ENCODE measurements at regions not wholly inside any gene's neighbourhood (a gene's known extent, or its start where the extent isn't known, plus 50 kb on each side); places are given as distances from the start of the nearest gene placed in this dataset.

GRCh38 chr10:8374334-8374733 is 319.8 kb downstream of the GATA3 start:
- DNase-seq (ENCODE audit: low read depth in 2 of 3, low spot score in 1 of 3): no peak

DNA sequence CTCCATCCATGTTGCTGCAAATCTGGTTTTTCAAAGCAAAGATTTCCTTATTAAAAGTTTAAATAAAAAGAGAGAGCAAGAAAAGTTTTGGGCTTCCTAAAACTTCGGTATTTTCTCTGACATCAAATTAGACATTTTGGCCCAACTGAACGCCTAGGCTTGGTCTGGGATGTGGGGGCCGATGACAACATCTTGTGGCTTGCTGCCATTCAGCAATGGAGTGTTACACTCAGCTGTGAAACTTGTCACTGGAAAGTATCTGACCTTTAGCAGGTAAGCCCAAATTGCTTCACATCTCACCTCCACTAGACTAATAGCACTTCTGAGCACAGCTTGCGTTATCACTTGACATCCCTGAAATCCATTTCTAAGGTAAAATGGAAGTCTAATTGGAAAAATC is 320.6 kb downstream of the GATA3 start:
- no peak for DNase-seq (ENCODE audit: low read depth in 2 of 3, low spot score in 1 of 3)

- no peak for DNase-seq (ENCODE audit: low read depth in 2 of 3, low spot score in 1 of 3)
These were observed 323.9 kb downstream of the GATA3 start for GRCh38 chr10:8378198-8378983.

DNA sequence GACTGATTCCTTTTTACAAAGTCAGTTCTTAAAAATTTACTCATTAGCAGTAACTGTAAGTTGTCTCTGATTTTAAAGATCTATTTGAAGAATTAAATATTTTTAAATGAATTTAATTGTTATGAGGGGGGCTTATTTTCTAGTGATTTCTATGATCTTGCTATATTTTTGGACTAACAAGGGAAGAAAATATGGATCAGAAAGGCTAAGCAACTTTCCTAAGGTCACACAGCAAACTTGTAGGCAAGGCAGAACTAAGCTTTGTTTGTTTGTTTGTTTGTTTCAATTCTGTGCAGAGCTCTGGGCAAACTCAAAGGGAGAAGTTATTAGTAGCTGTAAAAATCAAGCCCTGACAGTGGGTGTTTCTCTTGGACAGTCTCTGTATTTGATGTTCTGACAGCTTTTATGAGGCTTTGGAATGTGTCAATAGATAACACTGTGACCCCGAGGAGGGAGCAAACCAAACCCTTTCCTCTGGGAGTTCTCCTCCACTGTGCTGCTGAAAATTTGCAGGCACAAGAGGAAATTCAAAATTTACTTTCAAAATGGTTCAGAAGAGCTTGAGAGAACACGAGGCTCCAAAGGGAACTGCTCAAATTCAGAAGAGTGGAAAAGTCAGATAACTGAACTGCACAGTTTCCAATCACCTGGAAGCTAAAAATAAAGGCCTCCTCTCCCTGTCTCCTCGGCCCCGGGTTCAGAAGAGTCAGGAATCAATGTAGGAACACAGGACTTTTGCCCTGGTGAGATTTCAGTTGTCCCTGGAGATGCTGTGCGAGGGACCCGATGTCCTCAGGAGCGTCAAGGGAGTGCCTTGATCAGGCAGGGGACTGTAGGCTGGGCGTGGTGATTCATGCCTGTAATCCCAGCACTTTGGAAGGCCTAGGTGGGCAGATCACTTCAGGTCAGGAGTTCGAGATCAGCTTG is 325.7 kb downstream of the GATA3 start:
- no peak for DNase-seq (ENCODE audit: low read depth in 2 of 3, low spot score in 1 of 3)

DNA sequence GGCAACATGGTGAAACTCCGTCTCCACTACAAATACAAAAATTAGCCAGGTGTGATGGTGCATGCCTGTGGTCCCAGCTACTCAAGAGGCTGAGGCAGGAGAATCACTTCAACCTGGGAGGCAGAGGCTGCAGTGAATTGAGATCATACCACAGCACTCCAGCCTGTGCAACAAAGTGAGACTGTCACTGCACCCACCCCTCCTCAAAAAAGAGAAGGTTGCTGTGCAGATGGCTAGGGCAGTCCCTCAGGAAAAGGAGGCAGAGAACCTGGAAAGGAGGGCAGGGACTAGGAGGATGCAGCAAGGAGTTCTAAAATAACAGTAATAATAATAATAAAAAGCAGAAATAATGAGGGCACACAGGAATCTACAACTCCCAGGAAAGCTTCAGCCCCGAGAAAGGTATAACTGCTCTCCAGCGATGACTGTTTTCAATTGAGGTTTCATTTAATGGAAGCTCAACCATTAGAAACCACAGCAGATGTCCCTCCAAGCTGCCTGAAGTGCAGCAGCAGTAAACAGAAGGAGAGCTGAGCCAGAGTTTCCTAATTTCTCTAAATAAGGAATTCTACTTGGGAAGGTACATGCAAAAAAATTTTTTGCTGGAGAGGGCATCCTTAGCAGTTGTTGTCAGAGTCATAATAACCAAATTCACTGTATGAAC is 326.5 kb downstream of the GATA3 start:
- no peak for DNase-seq (ENCODE audit: low read depth in 2 of 3, low spot score in 1 of 3)

GRCh38 chr10:8386781-8387180 is 332.3 kb downstream of the GATA3 start:
- no peak for DNase-seq (ENCODE audit: low read depth in 2 of 3, low spot score in 1 of 3)

DNA sequence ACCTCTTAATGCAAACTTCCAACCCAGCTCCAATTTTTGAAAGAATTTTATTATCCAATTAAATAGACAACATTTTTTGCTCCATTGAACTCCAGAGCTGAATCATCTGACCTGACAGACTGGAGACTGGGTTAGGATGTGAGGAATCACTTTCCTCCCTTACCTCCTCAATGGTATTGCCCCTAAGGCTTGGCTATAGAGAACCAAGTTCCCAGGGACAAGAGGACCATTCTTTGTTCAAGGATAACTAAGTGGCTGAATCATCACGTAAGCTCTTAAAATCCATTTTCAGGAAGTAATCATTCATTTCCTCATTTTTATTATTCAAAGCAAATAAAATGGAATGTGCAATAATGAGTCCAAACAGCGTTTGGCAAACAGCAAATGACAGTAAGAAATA is 335.1 kb downstream of the GATA3 start:
- no peak for DNase-seq (ENCODE audit: low read depth in 2 of 3, low spot score in 1 of 3)

GRCh38 chr10:8392216-8392615 is 337.7 kb downstream of the GATA3 start:
- DNase-seq (ENCODE audit: low read depth in 2 of 3, low spot score in 1 of 3): no peak

GRCh38 chr10:8393531-8393930 is 339.0 kb downstream of the GATA3 start:
- no peak for DNase-seq (ENCODE audit: low read depth in 2 of 3, low spot score in 1 of 3)

DNA sequence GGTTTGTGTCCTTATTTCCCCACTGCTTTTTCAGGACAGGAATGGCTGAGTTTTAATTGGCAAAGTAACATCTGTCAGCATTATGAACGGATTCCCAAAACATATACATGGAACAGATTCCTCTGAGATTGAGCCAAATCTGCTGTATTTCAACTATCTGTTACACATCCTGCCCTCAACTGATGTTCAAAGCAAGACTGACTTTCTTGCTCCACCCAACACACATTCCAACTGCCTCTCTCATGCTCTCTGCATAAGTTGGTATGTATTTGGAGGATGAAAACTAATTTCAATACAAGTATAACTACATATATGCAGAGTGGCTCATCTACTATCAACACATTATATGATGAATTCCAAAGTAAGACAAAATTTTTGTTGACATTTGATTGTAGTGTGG is 342.2 kb downstream of the GATA3 start:
- no peak for DNase-seq (ENCODE audit: low read depth in 2 of 3, low spot score in 1 of 3)

GRCh38 chr10:8398771-8399170 is 344.3 kb downstream of the GATA3 start:
- no peak for DNase-seq (ENCODE audit: low read depth in 2 of 3, low spot score in 1 of 3)

GRCh38 chr10:8400151-8400550 is 345.7 kb downstream of the GATA3 start:
- no peak for DNase-seq (ENCODE audit: low read depth in 2 of 3, low spot score in 1 of 3)

DNA sequence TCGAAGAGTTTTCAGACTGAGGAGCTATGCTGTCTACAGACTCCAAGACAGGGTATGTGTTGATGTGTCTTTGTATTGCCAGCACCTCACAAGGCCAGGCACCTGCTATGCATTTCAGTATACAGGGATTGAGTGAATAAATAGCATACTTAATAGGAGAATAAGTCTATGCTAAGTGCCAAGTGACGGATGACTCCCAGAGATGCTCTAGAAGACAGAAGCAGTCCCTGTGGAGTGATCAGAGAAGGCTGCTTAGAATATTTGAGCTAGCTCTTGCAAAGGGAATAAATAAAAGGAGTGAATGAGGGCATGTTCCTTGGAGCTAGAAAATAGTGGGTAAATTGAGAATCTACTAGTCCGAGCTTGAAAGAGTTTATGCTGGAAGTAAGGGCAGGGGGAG is 346.4 kb downstream of the GATA3 start:
- DNase-seq (ENCODE audit: low read depth in 2 of 3, low spot score in 1 of 3): no peak

GRCh38 chr10:8401531-8401930 is 347.0 kb downstream of the GATA3 start:
- DNase-seq (ENCODE audit: low read depth in 2 of 3, low spot score in 1 of 3): no peak

- DNase-seq (ENCODE audit: low read depth in 2 of 3, low spot score in 1 of 3): peak in 2 of 3 donors; percentile 36 to 48
These were observed 348.1 kb downstream of the GATA3 start for GRCh38 chr10:8402576-8402975.

GRCh38 chr10:8403711-8404371 is 349.4 kb downstream of the GATA3 start:
- DNase-seq (ENCODE audit: low read depth in 2 of 3, low spot score in 1 of 3): no peak

GRCh38 chr10:8404721-8405120 is 350.2 kb downstream of the GATA3 start:
- DNase-seq (ENCODE audit: low read depth in 2 of 3, low spot score in 1 of 3): peak in 1 of 3 donors; percentile 32

GRCh38 chr10:8405596-8405995 is 351.1 kb downstream of the GATA3 start:
- no peak for DNase-seq (ENCODE audit: low read depth in 2 of 3, low spot score in 1 of 3)

DNA sequence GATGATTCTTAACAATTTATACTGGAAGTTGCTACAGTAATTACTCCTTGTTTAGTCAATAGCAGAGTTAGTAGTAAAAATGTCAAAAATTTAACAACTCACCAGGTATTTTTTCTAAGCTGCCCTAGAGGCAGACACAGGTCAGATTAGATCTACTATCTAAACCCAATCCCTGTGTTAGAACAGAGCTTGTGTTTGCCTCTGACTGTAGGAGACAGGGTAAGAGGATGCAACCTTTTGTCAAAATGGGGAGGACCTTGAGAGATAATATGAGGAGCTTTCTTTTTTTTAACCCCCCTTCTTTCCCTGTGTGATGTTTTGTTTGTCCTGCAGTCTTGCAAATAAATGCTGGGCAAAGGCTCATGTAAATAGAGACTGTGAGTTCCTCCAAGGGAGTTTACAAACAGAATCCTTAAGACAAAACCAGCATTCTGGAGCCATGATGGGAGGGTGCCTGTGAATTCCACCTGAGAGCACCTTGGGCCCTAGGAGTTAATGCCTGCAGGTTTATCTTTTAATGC is 353.1 kb downstream of the GATA3 start:
- DNase-seq (ENCODE audit: low read depth in 2 of 3, low spot score in 1 of 3): no peak

GRCh38 chr10:8410506-8410905 is 356.0 kb downstream of the GATA3 start:
- DNase-seq (ENCODE audit: low read depth in 2 of 3, low spot score in 1 of 3): no peak

- DNase-seq (ENCODE audit: low read depth in 2 of 3, low spot score in 1 of 3): no peak
These were observed 358.1 kb downstream of the GATA3 start for GRCh38 chr10:8412541-8412940.

All from stimulated activated CD4-positive, alpha-beta T cell treated with anti-CD3 and anti-CD28 coated beads, Interleukin-12 subunit alpha, Interleukin-12 subunit beta, amount 100 ng/mL, for 48 hours (primary cell).